GM23248 (cell line): ENCODE measurements at regions not wholly inside any gene's neighbourhood (a gene's known extent, or its start where the extent isn't known, plus 50 kb on each side); places are given as distances from the start of the nearest gene placed in this dataset.

Source experiments
- DNase-seq: peaks from one replicate; pipeline ENCODE4 v3.0.0-alpha.2; 2015
- H2AFZ ChIP-seq: fragments of 200-600 bp; sonication (generic); 2 replicates; pipeline ENCODE4 v1.6.1; 2016; ENCODE audit warnings: antibody characterized with exemption
- H3F3A ChIP-seq: fragments of 200-600 bp; sonication (generic); 2 replicates; pipeline ENCODE4 v1.6.1; 2016; ENCODE audit warnings: mild to moderate bottlenecking, antibody characterized with exemption, mixed run types; ENCODE audit not compliant: insufficient read depth
- H3K27ac ChIP-seq: fragments of 200-600 bp; sonication (generic); 2 replicates; pipeline ENCODE4 v1.5.1; 2016; ENCODE audit warnings: mild to moderate bottlenecking
- H3K27me3 ChIP-seq: fragments of 200-600 bp; sonication (generic); replicated peaks from 2 replicates; pipeline ENCODE4 v1.6.1; 2016; ENCODE audit warnings: mild to moderate bottlenecking; ENCODE audit not compliant: insufficient read depth
- H3K36me3 ChIP-seq: fragments of 200-600 bp; sonication (generic); 2 replicates; pipeline ENCODE4 v1.6.1; 2016; ENCODE audit warnings: low read depth, mild to moderate bottlenecking
- H3K4me1 ChIP-seq: fragments of 200-600 bp; sonication (generic); 2 replicates; pipeline ENCODE4 v1.6.1; 2016; ENCODE audit warnings: mild to moderate bottlenecking; ENCODE audit not compliant: insufficient read depth
- H3K4me2 ChIP-seq: fragments of 200-600 bp; sonication (generic); one replicate; pipeline ENCODE4 v1.6.1; 2016; ENCODE audit warnings: mild to moderate bottlenecking; ENCODE audit not compliant: unreplicated experiment
- H3K4me3 ChIP-seq: fragments of 200-600 bp; sonication (generic); 2 replicates; pipeline ENCODE4 v1.5.1; 2016; ENCODE audit warnings: mild to moderate bottlenecking
- H3K79me2 ChIP-seq: fragments of 200-600 bp; sonication (generic); 2 replicates; pipeline ENCODE4 v1.6.1; 2016; ENCODE audit warnings: mild to moderate bottlenecking; ENCODE audit not compliant: insufficient read depth
- H3K9ac ChIP-seq: fragments of 200-600 bp; sonication (generic); 2 replicates; pipeline ENCODE4 v1.6.1; 2016; ENCODE audit warnings: mild to moderate bottlenecking
- H3K9me2 ChIP-seq: fragments of 200-600 bp; sonication (generic); 2 replicates; pipeline ENCODE4 v1.6.1; 2016; ENCODE audit warnings: mixed run types, mild to moderate bottlenecking, moderate library complexity; ENCODE audit not compliant: insufficient read depth
- H3K9me3 ChIP-seq: fragments of 200-600 bp; sonication (generic); one replicate; pipeline ENCODE4 v1.6.1; 2017; ENCODE audit warnings: low read depth
- H4K20me1 ChIP-seq: fragments of 200-600 bp; sonication (generic); 2 replicates; pipeline ENCODE4 v1.6.0; 2016; ENCODE audit not compliant: insufficient read depth
- EZH2 ChIP-seq: fragments of 200-600 bp; sonication (generic); IDR thresholded peaks from 2 replicates; pipeline ENCODE4 v1.6.1; 2018; ENCODE audit warnings: antibody characterized with exemption, mild to moderate bottlenecking; ENCODE audit not compliant: insufficient read depth, poor library complexity, severe bottlenecking
- EZH2phosphoT487 ChIP-seq: fragments of 200-600 bp; sonication (generic); IDR thresholded peaks from 2 replicates; pipeline ENCODE4 v1.6.1; 2018; ENCODE audit warnings: antibody characterized with exemption, moderate library complexity, mild to moderate bottlenecking, low read depth; ENCODE audit not compliant: insufficient read depth
- WGBS, 2 experiments: methylation state at CpG; one replicate each; pipeline ENCODE4 v1.1.6; 2015 to 2017; ENCODE audit warnings: low lambda C conversion rate in 2 of 2, low coverage in 1 of 2; ENCODE audit errors: missing lambda C conversion rate in 2 of 2; 5-methylcytosine and 5-hydroxymethylcytosine counted together
- in situ Hi-C: fragments of 300-500 bp; cut with MboI; formaldehyde crosslinking; loops from 2 replicates; pipeline ENCODE4 v1.15.0; 2020

GRCh38 chr2:160602073-160602472, 108.5 kb upstream of the RBMS1 start:
- WGBS, 2 experiments = 90 to 91% methylated on average over 2 of the region's 2 CpGs
- H3K27me3 ChIP-seq = no peaks in the 10 kb centered on the region
- H3K9me3 ChIP-seq = no peaks in the 10 kb centered on the region
- H3K9me2 ChIP-seq = no peaks in the 10 kb centered on the region
- H3K4me3 ChIP-seq = no peak overlapping the region
- no peak overlapping the region for H3K9ac ChIP-seq
- TF ChIP-seq EZH2 (no peak), EZH2phosphoT487 (no peak)
- no peaks in the 10 kb centered on the region for H4K20me1 ChIP-seq
- H3K4me2 ChIP-seq = no peak overlapping the region
- peaks cover 15% of the 10 kb centered on the region for H3K4me1 ChIP-seq
- in situ Hi-C loops = no loop called here
- no peak for DNase-seq
- no peak overlapping the region for H2AFZ ChIP-seq
- no peaks in the 10 kb centered on the region for H3K36me3 ChIP-seq
- no peaks in the 10 kb centered on the region for H3K79me2 ChIP-seq
- H3K27ac ChIP-seq = no peak overlapping the region
- peaks cover 6% of the 10 kb centered on the region; the same call in 1 of the 2 replicates for H3F3A ChIP-seq

GRCh38 chr2:160603771-160604510, 110.3 kb upstream of the RBMS1 start:
- in situ Hi-C loops = no loop called here
- TF ChIP-seq EZH2 = no peak
- TF ChIP-seq EZH2phosphoT487 = no peak
- peaks cover 6% of the 10 kb centered on the region; the same call in 1 of the 2 replicates for H3F3A ChIP-seq
- no peaks in the 10 kb centered on the region for H3K79me2 ChIP-seq
- no peak overlapping the region for H3K4me2 ChIP-seq
- no peaks in the 10 kb centered on the region for H3K9me3 ChIP-seq
- no peak overlapping the region for H3K4me3 ChIP-seq
- peaks cover 20% of the 10 kb centered on the region for H3K4me1 ChIP-seq
- H3K9me2 ChIP-seq = no peaks in the 10 kb centered on the region
- no peaks in the 10 kb centered on the region for H4K20me1 ChIP-seq
- no peaks in the 10 kb centered on the region for H3K27me3 ChIP-seq
- no peaks in the 10 kb centered on the region for H3K36me3 ChIP-seq
- WGBS, 2 experiments = 72% methylated on average over 3 of the region's 3 CpGs
- no peak overlapping the region for H2AFZ ChIP-seq
- H3K27ac ChIP-seq = no peak overlapping the region
- DNase-seq = no peak
- no peak overlapping the region for H3K9ac ChIP-seq

GRCh38 chr2:160606341-160606740, 112.7 kb upstream of the RBMS1 start:
- no peak overlapping the region for H3K27ac ChIP-seq
- H3K27me3 ChIP-seq = no peaks in the 10 kb centered on the region
- H4K20me1 ChIP-seq = no peaks in the 10 kb centered on the region

GRCh38 chr2:160608599-160608998, 115.0 kb upstream of the RBMS1 start:
- Histone ChIP-seq H4K20me1 (no peaks in the 10 kb centered on the region), H3K27me3 (no peaks in the 10 kb centered on the region), H3F3A (peaks cover 26% of the 10 kb centered on the region), H3K9me2 (no peaks in the 10 kb centered on the region), H3K4me3 (no peak overlapping the region), H3K79me2 (no peaks in the 10 kb centered on the region), H3K27ac (no peak overlapping the region), H3K36me3 (no peaks in the 10 kb centered on the region), H3K9me3 (no peaks in the 10 kb centered on the region), H3K4me1 (peaks cover 47% of the 10 kb centered on the region), H3K4me2 (no peak overlapping the region), H2AFZ (no peak overlapping the region), H3K9ac (no peak overlapping the region)
- no peak for TF ChIP-seq EZH2
- TF ChIP-seq EZH2phosphoT487 = no peak
- 93 to 95% methylated on average over 1 of the region's 1 CpG for WGBS, 2 experiments
- DNase-seq = no peak
- in situ Hi-C loops = no loop called here

More at GRCh38 chr2:160606341-160606740, 112.7 kb upstream of the RBMS1 start:
- Histone ChIP-seq H3K36me3 (no peaks in the 10 kb centered on the region), H3K4me1 (peaks cover 26% of the 10 kb centered on the region), H3K79me2 (no peaks in the 10 kb centered on the region), H2AFZ (peak overlapping the region; percentile 12; the same call in 1 of the 2 replicates), H3K9me3 (no peaks in the 10 kb centered on the region), H3K9me2 (no peaks in the 10 kb centered on the region), H3F3A (peaks cover 6% of the 10 kb centered on the region; the same call in 1 of the 2 replicates), H3K4me3 (no peak overlapping the region), H3K4me2 (peak overlapping the region; percentile 24), H3K9ac (no peak overlapping the region)
- peak; percentile 41 for DNase-seq
- TF ChIP-seq EZH2 (no peak), EZH2phosphoT487 (no peak)
- 48 to 63% methylated on average over 1 of the region's 1 CpG for WGBS, 2 experiments
- in situ Hi-C loops = no loop called here
